Fibroblast of lung (primary cell): ENCODE measurements at regions not wholly inside any gene's neighbourhood (a gene's known extent, or its start where the extent isn't known, plus 50 kb on each side); places are given as distances from the start of the nearest gene placed in this dataset.
"Not testable (repeated sequence)": the region's sequence is repeated elsewhere in the genome, so short reads cannot be mapped to it uniquely, and the experiment has no call there.

Source experiments
- DNase-seq, 2 donors: peaks; one replicate each; pipeline versions ENCODE4 v3.0.0 to v3.0.0-alpha.2; 2010; ENCODE audit warnings: low read depth in 2 of 2
- H2AFZ ChIP-seq: 2 replicates; pipeline ENCODE4 v1.5.1; 2012; ENCODE audit warnings: low read length, control low read depth, inconsistent platforms
- H3K27ac ChIP-seq: 2 replicates; pipeline ENCODE4 v1.5.1; 2011; ENCODE audit warnings: low read length, control low read depth; ENCODE audit not compliant: insufficient read depth
- H3K27me3 ChIP-seq: 2 replicates; pipeline ENCODE4 v1.5.1; 2011; ENCODE audit warnings: mild to moderate bottlenecking, low read length; ENCODE audit not compliant: control insufficient read depth, insufficient read depth
- H3K36me3 ChIP-seq: 2 replicates; pipeline ENCODE4 v1.5.1; 2011; ENCODE audit warnings: low read length; ENCODE audit not compliant: control insufficient read depth, insufficient read depth
- H3K4me1 ChIP-seq: 2 replicates; pipeline ENCODE4 v1.5.1; 2011; ENCODE audit warnings: low read length; ENCODE audit not compliant: control insufficient read depth, insufficient read depth; ENCODE audit errors: extremely low read depth
- H3K4me2 ChIP-seq: 2 replicates; pipeline ENCODE4 v1.5.1; 2011; ENCODE audit warnings: low read length, control low read depth; ENCODE audit not compliant: insufficient read depth; ENCODE audit errors: extremely low read depth
- H3K4me3 ChIP-seq, 4 experiments: fragments of 200-600 bp in 1 of 4; sonication (generic) in 1 of 4; replicated peaks in 1 of 4; 2 replicates each; pipeline ENCODE4 v1.5.1; 2011 to 2016; ENCODE audit warnings: low read length in 4 of 4, low read depth in 3 of 4, mild to moderate bottlenecking in 3 of 4, control low read depth in 2 of 4, inconsistent platforms in 1 of 4, mixed read lengths in 1 of 4; ENCODE audit not compliant: insufficient read depth in 1 of 4; ENCODE audit errors: control extremely low read depth in 1 of 4
- H3K79me2 ChIP-seq: 2 replicates; pipeline ENCODE4 v1.5.1; 2012; ENCODE audit warnings: mild to moderate bottlenecking, low read length, inconsistent platforms; ENCODE audit not compliant: control insufficient read depth, insufficient read depth
- H3K9ac ChIP-seq: 2 replicates; pipeline ENCODE4 v1.5.1; 2011; ENCODE audit warnings: mild to moderate bottlenecking, low read length, control low read depth; ENCODE audit not compliant: insufficient read depth
- H3K9me3 ChIP-seq: 2 replicates; pipeline ENCODE4 v1.5.1; 2012; ENCODE audit warnings: low read depth, low read length; ENCODE audit not compliant: control insufficient read depth, insufficient read depth
- H4K20me1 ChIP-seq: 2 replicates; pipeline ENCODE4 v1.5.1; 2011; ENCODE audit warnings: low read length; ENCODE audit not compliant: control insufficient read depth, insufficient read depth; ENCODE audit errors: extremely low read depth

DNA sequence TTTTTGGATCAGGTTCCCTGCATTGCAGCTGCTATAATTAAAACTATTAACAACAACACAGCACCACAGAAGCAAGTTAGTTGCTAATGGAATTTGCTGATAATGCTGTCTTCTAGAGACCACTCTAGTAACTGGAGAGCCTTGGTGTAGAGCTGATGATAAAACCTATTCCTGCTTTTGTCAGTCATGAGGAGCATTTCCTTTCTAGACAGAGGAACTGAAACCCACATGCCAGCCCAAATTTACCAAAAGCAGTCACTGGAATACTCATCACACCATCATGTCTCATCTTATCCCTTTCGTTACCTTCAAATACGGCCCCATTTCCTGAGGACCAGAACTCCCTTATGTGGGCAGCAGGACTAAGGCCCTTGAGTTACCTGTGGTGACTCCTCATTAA, 67.1 kb upstream of the AGAP9 start:
- H3K9me3 ChIP-seq, H3K4me2 ChIP-seq, H3K36me3 ChIP-seq, H4K20me1 ChIP-seq, H3K79me2 ChIP-seq, H3K9ac ChIP-seq, H3K27me3 ChIP-seq, H3K4me1 ChIP-seq, H3K27ac ChIP-seq, DNase-seq, H2AFZ ChIP-seq, H3K4me3 ChIP-seq: not testable (repeated sequence)

DNA sequence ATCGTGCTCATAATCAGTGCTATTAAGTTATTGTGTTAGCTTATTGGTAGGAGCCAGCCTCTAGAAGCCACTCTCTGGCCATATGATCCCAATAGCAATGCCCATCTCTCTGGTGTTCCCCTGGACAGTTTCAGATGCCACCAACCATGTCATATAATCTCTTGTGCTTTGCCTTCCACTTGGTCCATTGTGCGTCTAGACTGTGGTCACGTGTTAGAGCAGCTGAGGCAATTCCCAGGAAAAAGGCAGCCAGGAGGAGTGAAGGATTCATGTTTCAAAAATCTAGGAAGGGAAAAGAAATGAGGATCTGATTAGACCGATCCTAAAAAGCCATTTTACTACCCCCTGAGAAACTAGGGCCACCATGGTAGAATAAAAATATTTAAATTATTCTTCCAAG, 58.6 kb upstream of the AGAP9 start:
- not testable (repeated sequence) for H4K20me1 ChIP-seq, H3K9me3 ChIP-seq, H2AFZ ChIP-seq, H3K36me3 ChIP-seq, H3K9ac ChIP-seq, DNase-seq, H3K27me3 ChIP-seq, H3K4me3 ChIP-seq, H3K4me1 ChIP-seq, H3K27ac ChIP-seq, H3K79me2 ChIP-seq, H3K4me2 ChIP-seq

GRCh38 chr10:47580063-47580462, 56.6 kb upstream of the AGAP9 start:
- not testable (repeated sequence) for H3K79me2 ChIP-seq, H3K27ac ChIP-seq, H2AFZ ChIP-seq, H3K9me3 ChIP-seq, H3K36me3 ChIP-seq, H3K27me3 ChIP-seq, H3K9ac ChIP-seq, H3K4me2 ChIP-seq, H3K4me3 ChIP-seq, H4K20me1 ChIP-seq, DNase-seq, H3K4me1 ChIP-seq

DNA sequence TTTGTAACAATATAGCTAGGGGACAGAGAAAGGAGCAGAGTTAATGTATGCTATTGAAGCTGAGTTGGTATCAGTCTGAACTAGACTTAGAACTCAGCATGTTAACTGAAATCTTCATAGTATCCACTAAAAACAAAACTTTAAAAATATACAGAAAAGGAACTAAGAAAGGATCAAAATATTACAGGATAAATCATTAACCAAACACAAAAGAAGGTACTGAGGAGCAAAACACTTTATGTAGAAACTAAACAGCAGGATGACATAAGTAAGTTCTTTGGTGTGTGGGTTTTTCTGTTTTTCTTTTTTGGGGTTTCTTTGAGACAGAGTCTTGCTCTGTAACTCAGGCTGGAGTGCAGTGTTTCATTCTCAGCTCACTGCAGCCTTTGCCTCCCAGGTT, 55.1 kb upstream of the AGAP9 start:
- not testable (repeated sequence) for H3K27me3 ChIP-seq, H3K9me3 ChIP-seq

More for the DNA sequence above, 55.1 kb upstream of the AGAP9 start:
- not testable (repeated sequence) for H3K4me1 ChIP-seq, H2AFZ ChIP-seq, DNase-seq, H3K79me2 ChIP-seq, H3K9ac ChIP-seq, H3K36me3 ChIP-seq, H3K4me3 ChIP-seq, H4K20me1 ChIP-seq, H3K27ac ChIP-seq, H3K4me2 ChIP-seq
